OCI-LY1 (cell line): ENCODE measurements at regions not wholly inside any gene's neighbourhood (a gene's known extent, or its start where the extent isn't known, plus 50 kb on each side); places are given as distances from the start of the nearest gene placed in this dataset.

Experiments used
- H2AFZ ChIP-seq: fragments of 200-600 bp; sonication (generic), shearing (Covaris generic); 2 replicates; pipeline ENCODE4 v1.6.0; 2014; ENCODE audit warnings: antibody characterized with exemption, mild to moderate bottlenecking, low read length
- H3F3A ChIP-seq: fragments of 200-600 bp; sonication (generic), shearing (Covaris generic); 2 replicates; pipeline ENCODE4 v1.6.0; 2014; ENCODE audit warnings: mild to moderate bottlenecking, antibody characterized with exemption, low read length, moderate library complexity; ENCODE audit not compliant: insufficient read depth
- H3K27ac ChIP-seq: fragments of 200-600 bp; sonication (generic); 2 replicates; pipeline ENCODE4 v1.5.1; 2014; ENCODE audit warnings: low read length, mixed run types, mild to moderate bottlenecking, low read depth; ENCODE audit not compliant: poor library complexity, severe bottlenecking
- H3K27me3 ChIP-seq: fragments of 200-600 bp; sonication (generic); 2 replicates; pipeline ENCODE4 v1.6.0; 2014; ENCODE audit warnings: antibody characterized with exemption, mild to moderate bottlenecking, low read length, moderate library complexity; ENCODE audit not compliant: insufficient read depth
- H3K36me3 ChIP-seq: fragments of 200-600 bp; sonication (generic); 2 replicates; pipeline ENCODE4 v1.6.1; 2014; ENCODE audit warnings: mild to moderate bottlenecking, antibody characterized with exemption, low read length, moderate library complexity, mixed read lengths; ENCODE audit not compliant: insufficient read depth
- H3K4me1 ChIP-seq: fragments of 200-600 bp; sonication (generic); 2 replicates; pipeline ENCODE4 v1.5.1; 2014; ENCODE audit warnings: mild to moderate bottlenecking, low read length, moderate library complexity; ENCODE audit not compliant: insufficient read depth, severe bottlenecking
- H3K4me2 ChIP-seq: fragments of 200-600 bp; sonication (generic), shearing (Covaris generic); 2 replicates; pipeline ENCODE4 v1.6.1; 2014; ENCODE audit warnings: low read length
- H3K4me3 ChIP-seq: fragments of 200-600 bp; sonication (generic); 2 replicates; pipeline ENCODE4 v1.5.1; 2014; ENCODE audit warnings: low read length, low read depth, mild to moderate bottlenecking, mixed read lengths; ENCODE audit not compliant: poor library complexity, severe bottlenecking
- H3K79me2 ChIP-seq: fragments of 200-600 bp; shearing (Covaris generic); 2 replicates; pipeline ENCODE4 v1.6.1; 2016; ENCODE audit warnings: mixed run types, low read length, mixed read lengths; ENCODE audit not compliant: insufficient read depth
- H3K9ac ChIP-seq: fragments of 200-600 bp; sonication (generic), shearing (Covaris generic); 2 replicates; pipeline ENCODE4 v1.6.1; 2014; ENCODE audit warnings: mild to moderate bottlenecking, low read length, mixed read lengths
- H3K9me2 ChIP-seq: fragments of 200-600 bp; sonication (generic), shearing (Covaris generic); 2 replicates; pipeline ENCODE4 v1.6.1; 2014; ENCODE audit warnings: low read depth, mild to moderate bottlenecking, low read length, mixed read lengths
- H3K9me3 ChIP-seq: fragments of 200-600 bp; shearing (Covaris generic); 2 replicates; pipeline ENCODE4 v1.6.1; 2014; ENCODE audit warnings: low read length, mixed read lengths
- H4K20me1 ChIP-seq: fragments of 200-600 bp; sonication (generic), shearing (Covaris generic); 2 replicates; pipeline ENCODE4 v1.6.0; 2016; ENCODE audit warnings: mild to moderate bottlenecking, low read length; ENCODE audit not compliant: insufficient read depth
- CTCF ChIP-seq: fragments of 200-600 bp; sonication (generic), shearing (Covaris generic); IDR thresholded peaks from 2 replicates; pipeline ENCODE4 v1.5.1; 2017; ENCODE audit warnings: mild to moderate bottlenecking, antibody characterized with exemption, low read length, moderate library complexity, mixed read lengths
- EZH2 ChIP-seq: fragments of 200-600 bp; sonication (generic), shearing (Covaris generic); IDR thresholded peaks from 2 replicates; pipeline ENCODE4 v1.8.0; 2017; ENCODE audit warnings: borderline replicate concordance, mixed run types, mild to moderate bottlenecking, antibody characterized with exemption, low read length, moderate library complexity, mixed read lengths

GRCh38 chr6:811831-812230 lies 118.9 kb upstream of the EXOC2 start:
- H3K4me1 ChIP-seq: no peaks in the 10 kb centered on the region
- H2AFZ ChIP-seq: no peak overlapping the region
- H3F3A ChIP-seq: no peaks in the 10 kb centered on the region
- no peak overlapping the region for H3K27ac ChIP-seq
- TF ChIP-seq CTCF: no peak
- no peak for TF ChIP-seq EZH2
- no peaks in the 10 kb centered on the region for H3K9me3 ChIP-seq
- no peaks in the 10 kb centered on the region for H3K36me3 ChIP-seq
- H3K9ac ChIP-seq: no peak overlapping the region
- no peaks in the 10 kb centered on the region for H3K79me2 ChIP-seq
- H3K4me3 ChIP-seq: no peak overlapping the region
- no peaks in the 10 kb centered on the region for H4K20me1 ChIP-seq
- H3K4me2 ChIP-seq: no peak overlapping the region
- 0 out of 2 replicates have a peak, but pooled peaks cover 5% of the 10 kb centered on the region for H3K27me3 ChIP-seq
- H3K9me2 ChIP-seq: no peaks in the 10 kb centered on the region

- H3K4me1 ChIP-seq: no peaks in the 10 kb centered on the region
- H3K9ac ChIP-seq: no peak overlapping the region
- H3K79me2 ChIP-seq: no peaks in the 10 kb centered on the region
- H3K9me2 ChIP-seq: no peaks in the 10 kb centered on the region
- TF ChIP-seq CTCF: no peak
- no peak for TF ChIP-seq EZH2
- H2AFZ ChIP-seq: no peak overlapping the region
- H3K27ac ChIP-seq: no peak overlapping the region
- H4K20me1 ChIP-seq: no peaks in the 10 kb centered on the region
- H3K27me3 ChIP-seq: 0 out of 2 replicates have a peak, but pooled peaks cover 5% of the 10 kb centered on the region
- no peak overlapping the region for H3K4me2 ChIP-seq
- no peaks in the 10 kb centered on the region for H3K36me3 ChIP-seq
- no peak overlapping the region for H3K4me3 ChIP-seq
- H3F3A ChIP-seq: no peaks in the 10 kb centered on the region
- no peaks in the 10 kb centered on the region for H3K9me3 ChIP-seq
These were observed 118.3 kb upstream of the EXOC2 start for GRCh38 chr6:811191-811590.

GRCh38 chr6:804771-805170 lies 111.8 kb upstream of the EXOC2 start:
- Histone ChIP-seq H3K27ac (no peak overlapping the region), H3K9me3 (no peaks in the 10 kb centered on the region), H3K36me3 (no peaks in the 10 kb centered on the region), H3K27me3 (no peaks in the 10 kb centered on the region), H3K79me2 (no peaks in the 10 kb centered on the region), H4K20me1 (no peaks in the 10 kb centered on the region), H3K4me3 (no peak overlapping the region), H3K4me2 (no peak overlapping the region), H3K4me1 (no peaks in the 10 kb centered on the region), H2AFZ (no peak overlapping the region), H3K9ac (no peak overlapping the region), H3K9me2 (no peaks in the 10 kb centered on the region), H3F3A (no peaks in the 10 kb centered on the region)
- TF ChIP-seq CTCF (no peak), EZH2 (no peak)
